A549 (cell line): ENCODE measurements at regions not wholly inside any gene's neighbourhood (a gene's known extent, or its start where the extent isn't known, plus 50 kb on each side); places are given as distances from the start of the nearest gene placed in this dataset.

Experiments
- ATAC-seq, 2 experiments: fragments of 200-7000 bp in 1 of 2; fragments of >200 bp in 1 of 2; cut with Nextera tagmentation in 1 of 2; cut with Tn5 transposase in 1 of 2; 3 replicates each; pipeline versions ENCODE4 v1.8.0 to v1.9.1; 2018 to 2020; ENCODE audit warnings: mild to moderate bottlenecking in 1 of 2, moderate library complexity in 1 of 2
- CTCF ChIA-PET: fragments of 300-600 bp; sonication (Branson Sonifier 250); formaldehyde crosslinking; extraction: SDS; loops from one replicate; lab custom pipeline; 2021; ENCODE audit warnings: antibody characterized with exemption, inconsistent platforms; lab: Yijun Ruan, JAX
- POLR2A ChIA-PET: fragments of 350-600 bp; formaldehyde crosslinking; extraction: SDS; loops from one replicate; lab custom pipeline; 2021; ENCODE audit warnings: antibody characterized with exemption, inconsistent platforms; lab: Yijun Ruan, JAX
- DNase-seq, 2 experiments: peaks; one replicate each; pipeline versions ENCODE4 v3.0.0 to v3.0.0-alpha.2; 2011 to 2016; ENCODE audit warnings: low read depth in 1 of 2, low spot score in 1 of 2
- FAIRE-seq: peaks from 2 replicates; lab custom pipeline; 2011; peaks lifted over from hg19 to GRCh38; lab: Jason Lieb, UNC
- H3K27ac ChIP-seq, 2 experiments: fragments of >200 bp; sonication (Bioruptor Twin); formaldehyde crosslinking; 3 replicates each; pipeline ENCODE4 v1.5.1; 2016 to 2017
- H3K4me1 ChIP-seq: fragments of >200 bp; sonication (Bioruptor Twin); formaldehyde crosslinking; 3 replicates; pipeline ENCODE4 v1.6.1; 2016
- H3K4me2 ChIP-seq: fragments of >200 bp; sonication (Bioruptor Twin); formaldehyde crosslinking; 3 replicates; pipeline ENCODE4 v1.6.1; 2016
- H3K4me3 ChIP-seq: fragments of >200 bp; sonication (Bioruptor Twin); formaldehyde crosslinking; 3 replicates; pipeline ENCODE4 v1.5.1; 2016
- H3K9me3 ChIP-seq: fragments of >200 bp; sonication (Bioruptor Twin); formaldehyde crosslinking; 3 replicates; pipeline ENCODE4 v1.6.1; 2016
- ATOH8 ChIP-seq: fragments of 250-450 bp; sonication (Bioruptor Pico); IDR thresholded peaks from 2 replicates; pipeline ENCODE4 v1.5.0; 2020; ENCODE audit warnings: low read depth, mild to moderate bottlenecking, moderate library complexity
- CBX2 ChIP-seq: fragments of 200-600 bp; sonication (generic); IDR thresholded peaks from 2 replicates; pipeline ENCODE4 v1.6.1; 2016; ENCODE audit warnings: low read depth, mild to moderate bottlenecking, borderline replicate concordance
- CTCF ChIP-seq: fragments of >200 bp; sonication (Bioruptor Twin); formaldehyde crosslinking; IDR thresholded peaks from 3 replicates; pipeline ENCODE4 v1.5.1; 2016
- EHF ChIP-seq: fragments of 250-450 bp; sonication (Bioruptor Pico); IDR thresholded peaks from 2 replicates; pipeline ENCODE4 v1.5.0; 2020; ENCODE audit warnings: mild to moderate bottlenecking
- ELK1 ChIP-seq: fragments of 150-350 bp; IDR thresholded peaks from 2 replicates; pipeline ENCODE4 v1.6.1; 2014; ENCODE audit warnings: low read depth, mild to moderate bottlenecking, low read length
- ESRRA ChIP-seq: fragments of 150-350 bp; IDR thresholded peaks from 2 replicates; pipeline ENCODE4 v1.6.1; 2014; ENCODE audit warnings: mild to moderate bottlenecking, low read length, borderline replicate concordance
- FOSL2 ChIP-seq, 2 experiments: fragments of 450-650 bp in 1 of 2; fragments of >200 bp in 1 of 2; sonication (Bioruptor Twin) in 1 of 2; formaldehyde crosslinking; IDR thresholded peaks; 2 replicates each; pipeline versions ENCODE4 v1.5.0 to v1.6.1; 2016 to 2020; ENCODE audit warnings: mild to moderate bottlenecking in 1 of 2, moderate library complexity in 1 of 2
- FOXS1 ChIP-seq: fragments of 250-450 bp; sonication (Bioruptor Pico); IDR thresholded peaks from 2 replicates; pipeline ENCODE4 v1.5.0; 2020; ENCODE audit warnings: mild to moderate bottlenecking, moderate library complexity
- GATA3 ChIP-seq: IDR thresholded peaks from 2 replicates; pipeline ENCODE4 v1.6.1; 2012; ENCODE audit warnings: borderline replicate concordance
- HEYL ChIP-seq: fragments of 250-450 bp; sonication (Bioruptor Pico); IDR thresholded peaks from 2 replicates; pipeline ENCODE4 v1.8.0; 2021; ENCODE audit warnings: mild to moderate bottlenecking, moderate library complexity
- HOXB13 ChIP-seq: fragments of 250-450 bp; sonication (Bioruptor Pico); IDR thresholded peaks from 2 replicates; pipeline ENCODE4 v1.5.0; 2020; ENCODE audit warnings: low read depth, mild to moderate bottlenecking, moderate library complexity
- JUN ChIP-seq, 2 experiments: fragments of >200 bp; sonication (Bioruptor Twin); formaldehyde crosslinking; IDR thresholded peaks; 2 replicates in 1 of 2; 3 replicates in 1 of 2; pipeline ENCODE4 v1.6.1; 2016 to 2017
- MYC ChIP-seq: IDR thresholded peaks from 2 replicates; pipeline ENCODE4 v1.6.1; 2012; ENCODE audit warnings: mild to moderate bottlenecking, inconsistent platforms, low read length, improper control_type of control experiment, borderline replicate concordance
- POLR2A ChIP-seq: IDR thresholded peaks from 2 replicates; pipeline ENCODE4 v1.6.1; 2012; ENCODE audit warnings: mild to moderate bottlenecking, low read length
- RARB ChIP-seq: fragments of 250-450 bp; sonication (Bioruptor Pico); IDR thresholded peaks from 2 replicates; pipeline ENCODE4 v1.8.0; 2021; ENCODE audit warnings: mild to moderate bottlenecking, moderate library complexity
- REST ChIP-seq: fragments of 200-600 bp; sonication (generic); IDR thresholded peaks from 2 replicates; pipeline ENCODE4 v1.6.1; 2016; ENCODE audit warnings: antibody characterized with exemption, mild to moderate bottlenecking, moderate library complexity
- ZFP36 ChIP-seq: fragments of 450-650 bp; IDR thresholded peaks from 2 replicates; pipeline ENCODE4 v1.6.1; 2014; ENCODE audit warnings: borderline replicate concordance; ENCODE audit not compliant: partially characterized antibody
- WGBS: methylation state at CpG from one replicate; pipeline ENCODE4 v1.1.6; 2017; ENCODE audit errors: missing lambda C conversion rate; 5-methylcytosine and 5-hydroxymethylcytosine counted together
- TF ChIP-seq, protein P1 (sequence below): IDR thresholded peaks from 2 replicates; pipeline ENCODE4 v1.6.1; 2012; ENCODE audit warnings: low read depth, borderline replicate concordance

DNA sequence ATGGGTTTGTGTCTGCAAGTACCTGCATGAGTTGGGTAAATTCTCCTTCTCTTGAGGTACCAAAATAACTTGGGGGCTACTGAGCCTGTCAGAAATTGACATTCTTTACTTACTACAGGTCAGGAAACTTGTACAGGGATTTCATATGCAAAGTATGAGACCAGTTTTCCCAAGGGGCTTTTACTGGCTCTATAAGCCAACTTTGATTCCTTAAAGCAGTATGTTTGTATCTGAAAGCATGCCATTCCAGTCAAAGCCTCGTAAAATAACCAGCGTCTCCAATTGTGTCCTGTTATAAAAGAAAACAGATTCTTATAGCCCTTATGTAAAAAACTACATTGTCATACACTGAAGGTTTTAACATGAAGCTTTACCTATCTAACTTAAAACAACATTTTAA is 90.2 kb downstream of the ZNF467 start:
- no peak overlapping the region for H3K4me3 ChIP-seq
- H3K27ac ChIP-seq, result no peak overlapping the region
- ATAC-seq, result no peak
- POLR2A ChIA-PET, result no interaction called here
- WGBS, result 12% methylated on average over 2 of the region's 2 CpGs
- no peak for DNase-seq
- H3K4me1 ChIP-seq, result no peaks in the 10 kb centered on the region
- TF ChIP-seq ESRRA (no peak), CTCF (no peak), POLR2A (no peak), HOXB13 (CRISPR knock-in tag) (no peak), CBX2 (no peak), ATOH8 (CRISPR knock-in tag) (no peak), EHF (CRISPR knock-in tag) (no peak), JUN (IDR thresholded peaks at IDR 0.05) (no peak), HEYL (CRISPR knock-in tag) (no peak)
- no peak overlapping the region for H3K4me2 ChIP-seq
- CTCF ChIA-PET, result interaction anchor here (0.7 to 5.1 kb wide), 5 partner anchors 12 to 1050 kb away, joined by 3 to 27 read pairs (median 4); no protein-coding TSS in a partner anchor
- peaks cover 8% of the 10 kb centered on the region; the same call in 1 of the 3 replicates for H3K9me3 ChIP-seq
- no peak for FAIRE-seq

DNA sequence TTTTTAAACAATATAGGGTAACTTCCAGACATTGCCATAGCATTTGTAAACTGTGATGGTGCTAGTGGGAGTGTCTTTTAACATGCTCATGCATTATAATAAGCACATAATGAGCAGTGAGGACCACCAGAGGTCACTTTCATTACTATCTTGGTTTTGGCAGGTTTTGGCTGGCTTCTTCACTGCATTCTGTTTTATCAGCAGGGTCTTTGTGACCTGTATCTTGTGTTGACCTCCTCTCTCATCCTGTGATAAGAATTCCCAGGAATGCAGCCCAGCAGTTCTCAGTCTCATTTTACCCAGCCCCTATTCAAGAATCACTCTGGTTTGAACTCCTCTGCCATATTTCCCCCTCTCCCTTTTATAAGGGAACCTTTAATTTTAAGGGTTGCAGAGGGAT is 91.3 kb downstream of the ZNF467 start:
- ChIA-PET POLR2A (no interaction called here), CTCF (interaction anchor here (1.4 to 1.7 kb wide), 2 partner anchors 21 to 31 kb away, joined by 3 to 4 read pairs; no protein-coding TSS in a partner anchor)
- no peak overlapping the region for H3K4me2 ChIP-seq

More for the DNA sequence above, 91.3 kb downstream of the ZNF467 start:
- no peak for TF ChIP-seq HOXB13 (CRISPR knock-in tag)
- TF ChIP-seq ELK1, result no peak
- TF ChIP-seq ZFP36, result no peak
- TF ChIP-seq REST, result no peak
- no peak for TF ChIP-seq GATA3
- no peak for TF ChIP-seq FOXS1
- no peak for TF ChIP-seq FOSL2 (IDR thresholded peaks at IDR 0.05)
- no peak for TF ChIP-seq FOSL2 (CRISPR knock-in tag; IDR thresholded peaks at IDR 0.05)
- TF ChIP-seq, protein P1, sequence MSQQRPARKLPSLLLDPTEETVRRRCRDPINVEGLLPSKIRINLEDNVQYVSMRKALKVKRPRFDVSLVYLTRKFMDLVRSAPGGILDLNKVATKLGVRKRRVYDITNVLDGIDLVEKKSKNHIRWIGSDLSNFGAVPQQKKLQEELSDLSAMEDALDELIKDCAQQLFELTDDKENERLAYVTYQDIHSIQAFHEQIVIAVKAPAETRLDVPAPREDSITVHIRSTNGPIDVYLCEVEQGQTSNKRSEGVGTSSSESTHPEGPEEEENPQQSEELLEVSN, result no peak
- TF ChIP-seq RARB (CRISPR knock-in tag), result no peak
- TF ChIP-seq MYC, result no peak
- FAIRE-seq (no peak), ATAC-seq (no peak), DNase-seq (no peak)
- H3K4me1 ChIP-seq, result no peaks in the 10 kb centered on the region
- H3K4me3 ChIP-seq, result no peak overlapping the region
- H3K27ac ChIP-seq, result no peak overlapping the region
- H3K9me3 ChIP-seq, result peaks cover 7% of the 10 kb centered on the region; the same call in 1 of the 3 replicates
